ENCODE measurements at regions not wholly inside any gene's neighbourhood (a gene's known extent, or its start where the extent isn't known, plus 50 kb on each side); places are given as distances from the start of the nearest gene placed in this dataset.

DNA sequence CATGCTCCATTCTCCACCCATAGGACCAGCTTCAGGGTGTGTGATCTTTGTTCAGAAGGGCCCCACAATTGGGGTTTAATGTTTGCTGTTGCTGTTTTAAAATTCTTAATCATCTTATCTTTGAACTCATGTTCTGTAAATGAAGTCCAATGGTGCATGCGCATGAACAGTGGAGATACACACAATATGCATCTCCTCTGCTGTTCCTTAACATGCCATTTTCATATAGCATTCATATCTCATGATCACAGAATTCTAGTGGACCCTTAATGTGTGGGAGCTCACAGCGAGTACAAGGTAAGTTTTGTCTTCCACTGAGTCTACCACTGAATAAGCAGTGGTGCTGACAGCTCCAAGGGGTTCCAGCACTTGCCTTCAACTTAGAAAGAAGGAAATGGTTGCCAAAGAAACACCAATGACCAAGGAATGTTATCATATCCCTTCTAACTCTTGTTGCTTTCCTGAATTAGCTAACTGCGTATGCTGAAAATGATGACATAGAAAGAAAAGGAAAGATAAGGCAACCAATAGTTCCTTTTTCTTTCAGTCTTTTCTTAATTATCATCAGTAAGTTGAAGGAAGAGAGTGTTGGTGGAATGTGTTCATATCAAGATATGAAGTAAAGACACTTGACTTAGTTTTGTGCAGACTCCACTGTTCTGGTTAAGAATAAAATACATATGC, 149.3 kb upstream of the FOXN2 start:
- H3K14ac ChIP-seq (ENCODE audit: low read length in 2 of 2) = no peak overlapping the region
- H2AK5ac ChIP-seq (ENCODE audit: low read length, severe bottlenecking) = no peak overlapping the region
- no peak overlapping the region for H3K4me2 ChIP-seq (ENCODE audit: low read length, poor library complexity, severe bottlenecking)
- H2AFZ ChIP-seq (ENCODE audit: low read depth, low read length) = no peak overlapping the region
- H3K79me1 ChIP-seq (replicated peaks; ENCODE audit: low read length, poor library complexity, severe bottlenecking) = no peaks in the 10 kb centered on the region
- H2BK120ac ChIP-seq (ENCODE audit: low read depth, low read length) = no peak overlapping the region
- H3K9ac ChIP-seq (ENCODE audit: low read length) = no peak overlapping the region
- WGBS = 98% methylated on average over 2 of the region's 3 CpGs
- H4K8ac ChIP-seq (ENCODE audit: low read length) = no peak overlapping the region
- H3K27me3 ChIP-seq (ENCODE audit: control insufficient read depth in 1 of 2, insufficient read depth in 1 of 2, low read length in 2 of 2) = no peaks in the 10 kb centered on the region
- no peak overlapping the region for H3K27ac ChIP-seq (ENCODE audit: low read length, poor library complexity, severe bottlenecking)
- H3K4ac ChIP-seq (ENCODE audit: low read depth in 1 of 2, low read length in 2 of 2) = no peak overlapping the region
- no peak overlapping the region for H2BK15ac ChIP-seq (ENCODE audit: low read depth, poor library complexity, severe bottlenecking)
- no peak overlapping the region for H3K4me3 ChIP-seq (ENCODE audit: insufficient read depth in 1 of 2, low read depth in 1 of 2, low read length in 2 of 2)
- no peak overlapping the region for H2BK12ac ChIP-seq (ENCODE audit: low read length in 2 of 2)
- no peak overlapping the region for H4K91ac ChIP-seq (ENCODE audit: low read length)
- no peak overlapping the region for H3K23ac ChIP-seq (ENCODE audit: low read length in 2 of 2)
- no peak overlapping the region for H2BK5ac ChIP-seq (ENCODE audit: low read depth, low read length, poor library complexity, severe bottlenecking)
- no peaks in the 10 kb centered on the region for H3K36me3 ChIP-seq (ENCODE audit: control insufficient read depth in 1 of 2, insufficient read depth in 2 of 2, low read depth in 1 of 2, low read length in 2 of 2)
- H3K4me1 ChIP-seq (ENCODE audit: control insufficient read depth, insufficient read depth, low read depth, low read length) = no peaks in the 10 kb centered on the region
- H3K9me3 ChIP-seq (ENCODE audit: control insufficient read depth, low read length) = peaks cover 4% of the 10 kb centered on the region
- no peak overlapping the region for H3K18ac ChIP-seq (ENCODE audit: low read depth in 1 of 2, low read length in 2 of 2)
- DNase-seq = no peak

DNA sequence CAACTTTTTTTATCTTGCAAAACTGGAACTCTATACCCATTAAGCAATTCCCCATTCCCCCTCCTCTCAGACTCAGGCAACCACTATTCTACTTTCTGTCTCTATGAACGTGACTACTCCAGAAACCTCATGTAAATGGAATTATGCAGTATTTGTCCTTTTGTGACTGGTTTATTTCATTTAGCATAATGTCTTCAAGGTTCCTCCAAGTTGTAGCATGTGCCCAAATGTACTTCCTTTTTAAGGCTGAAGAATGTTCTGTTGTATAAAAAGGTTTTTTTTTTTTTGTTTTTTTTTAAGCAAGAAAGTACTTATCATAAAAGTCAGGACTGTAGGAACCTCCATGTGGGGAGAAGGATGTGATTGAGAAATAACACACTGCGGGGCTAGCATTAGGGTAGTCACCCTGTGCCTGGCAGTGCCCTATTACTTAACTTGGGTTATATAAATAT, 145.3 kb upstream of the FOXN2 start:
- Histone ChIP-seq H3K4me1 (ENCODE audit: control insufficient read depth, insufficient read depth, low read depth, low read length) (no peaks in the 10 kb centered on the region), H2BK120ac (ENCODE audit: low read depth, low read length) (no peak overlapping the region), H2BK12ac (ENCODE audit: low read length in 2 of 2) (no peak overlapping the region), H2AK5ac (ENCODE audit: low read length, severe bottlenecking) (no peak overlapping the region), H3K9ac (ENCODE audit: low read length) (no peak overlapping the region), H4K8ac (ENCODE audit: low read length) (no peak overlapping the region), H3K36me3 (ENCODE audit: control insufficient read depth in 1 of 2, insufficient read depth in 2 of 2, low read depth in 1 of 2, low read length in 2 of 2) (no peaks in the 10 kb centered on the region), H3K79me1 (replicated peaks; ENCODE audit: low read length, poor library complexity, severe bottlenecking) (no peaks in the 10 kb centered on the region), H3K4ac (ENCODE audit: low read depth in 1 of 2, low read length in 2 of 2) (no peak overlapping the region), H2AFZ (ENCODE audit: low read depth, low read length) (no peak overlapping the region), H2BK15ac (ENCODE audit: low read depth, poor library complexity, severe bottlenecking) (no peak overlapping the region), H3K18ac (ENCODE audit: low read depth in 1 of 2, low read length in 2 of 2) (no peak overlapping the region), H3K14ac (ENCODE audit: low read length in 2 of 2) (no peak overlapping the region), H3K27ac (ENCODE audit: low read length, poor library complexity, severe bottlenecking) (no peak overlapping the region), H3K23ac (ENCODE audit: low read length in 2 of 2) (no peak overlapping the region), H3K9me3 (ENCODE audit: control insufficient read depth, low read length) (peaks cover 4% of the 10 kb centered on the region), H2BK5ac (ENCODE audit: low read depth, low read length, poor library complexity, severe bottlenecking) (no peak overlapping the region), H3K4me2 (ENCODE audit: low read length, poor library complexity, severe bottlenecking) (no peak overlapping the region), H3K27me3 (ENCODE audit: control insufficient read depth in 1 of 2, insufficient read depth in 1 of 2, low read length in 2 of 2) (no peaks in the 10 kb centered on the region), H3K4me3 (ENCODE audit: insufficient read depth in 1 of 2, low read depth in 1 of 2, low read length in 2 of 2) (no peak overlapping the region), H4K91ac (ENCODE audit: low read length) (no peak overlapping the region)
- 100% methylated on average over 1 of the region's 2 CpGs for WGBS
- DNase-seq = no peak

DNA sequence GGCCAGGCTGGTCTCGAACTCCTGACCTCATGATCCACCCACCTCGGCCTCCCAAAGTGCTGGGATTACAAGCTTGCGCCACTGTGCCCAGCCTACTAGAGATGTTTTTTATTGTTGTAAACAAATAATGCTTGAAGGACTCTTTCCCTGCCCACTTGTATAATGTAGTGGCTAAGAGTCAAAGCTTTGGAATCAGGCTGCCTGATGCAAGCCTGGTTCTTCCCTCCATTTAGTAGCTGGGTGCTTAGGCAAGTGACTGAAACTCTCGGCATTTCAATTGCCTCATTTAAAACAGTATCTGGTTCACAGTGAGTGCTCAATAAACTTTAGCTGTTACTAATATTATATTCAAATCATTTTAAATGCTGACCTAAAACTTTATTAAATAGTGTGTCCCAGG, 144.2 kb upstream of the FOXN2 start:
- H3K9me3 ChIP-seq (ENCODE audit: control insufficient read depth, low read length) = peaks cover 4% of the 10 kb centered on the region
- no peak overlapping the region for H2BK12ac ChIP-seq (ENCODE audit: low read length in 2 of 2)
- no peaks in the 10 kb centered on the region for H3K79me1 ChIP-seq (replicated peaks; ENCODE audit: low read length, poor library complexity, severe bottlenecking)
- H3K4me2 ChIP-seq (ENCODE audit: low read length, poor library complexity, severe bottlenecking) = no peak overlapping the region
- H3K27me3 ChIP-seq (ENCODE audit: control insufficient read depth in 1 of 2, insufficient read depth in 1 of 2, low read length in 2 of 2) = no peaks in the 10 kb centered on the region
- no peak overlapping the region for H3K9ac ChIP-seq (ENCODE audit: low read length)
- DNase-seq = peak; percentile 92
- no peak overlapping the region for H3K4me3 ChIP-seq (ENCODE audit: insufficient read depth in 1 of 2, low read depth in 1 of 2, low read length in 2 of 2)
- no peak overlapping the region for H2AFZ ChIP-seq (ENCODE audit: low read depth, low read length)
- H4K8ac ChIP-seq (ENCODE audit: low read length) = no peak overlapping the region
- no peaks in the 10 kb centered on the region for H3K36me3 ChIP-seq (ENCODE audit: control insufficient read depth in 1 of 2, insufficient read depth in 2 of 2, low read depth in 1 of 2, low read length in 2 of 2)
- H2BK120ac ChIP-seq (ENCODE audit: low read depth, low read length) = no peak overlapping the region
- H3K18ac ChIP-seq (ENCODE audit: low read depth in 1 of 2, low read length in 2 of 2) = no peak overlapping the region
- H3K14ac ChIP-seq (ENCODE audit: low read length in 2 of 2) = no peak overlapping the region
- no peak overlapping the region for H4K91ac ChIP-seq (ENCODE audit: low read length)
- no peak overlapping the region for H2AK5ac ChIP-seq (ENCODE audit: low read length, severe bottlenecking)
- H2BK5ac ChIP-seq (ENCODE audit: low read depth, low read length, poor library complexity, severe bottlenecking) = no peak overlapping the region
- H3K23ac ChIP-seq (ENCODE audit: low read length in 2 of 2) = no peak overlapping the region
- no peak overlapping the region for H2BK15ac ChIP-seq (ENCODE audit: low read depth, poor library complexity, severe bottlenecking)
- H3K4me1 ChIP-seq (ENCODE audit: control insufficient read depth, insufficient read depth, low read depth, low read length) = no peaks in the 10 kb centered on the region
- no peak overlapping the region for H3K27ac ChIP-seq (ENCODE audit: low read length, poor library complexity, severe bottlenecking)
- no CpG with 5 or more reads among the region's 4 CpGs for WGBS
- H3K4ac ChIP-seq (ENCODE audit: low read depth in 1 of 2, low read length in 2 of 2) = no peak overlapping the region

DNA sequence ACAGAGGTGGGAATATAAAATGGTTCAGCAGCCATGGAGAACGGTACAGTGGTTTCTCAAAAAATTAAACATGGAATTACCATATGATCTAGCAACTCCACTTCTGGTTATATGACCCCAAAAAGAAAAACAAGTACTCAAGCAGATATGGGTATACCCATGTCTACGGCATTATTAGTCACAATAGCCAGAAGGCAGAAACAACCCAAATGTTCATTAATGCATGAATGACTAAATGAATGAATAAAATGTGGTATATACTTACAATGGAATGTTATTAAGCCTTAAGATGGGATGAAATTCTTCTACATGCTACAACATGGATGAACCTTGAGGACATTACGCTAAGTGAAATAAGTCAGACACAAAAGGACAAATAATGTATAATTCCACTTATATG, 141.3 kb upstream of the FOXN2 start:
- Histone ChIP-seq H2BK120ac (ENCODE audit: low read depth, low read length) (no peak overlapping the region), H3K23ac (ENCODE audit: low read length in 2 of 2) (no peak overlapping the region), H3K79me1 (replicated peaks; ENCODE audit: low read length, poor library complexity, severe bottlenecking) (no peaks in the 10 kb centered on the region), H3K36me3 (ENCODE audit: control insufficient read depth in 1 of 2, insufficient read depth in 2 of 2, low read depth in 1 of 2, low read length in 2 of 2) (no peaks in the 10 kb centered on the region), H3K9me3 (ENCODE audit: control insufficient read depth, low read length) (no peaks in the 10 kb centered on the region), H4K91ac (ENCODE audit: low read length) (no peak overlapping the region), H3K27me3 (ENCODE audit: control insufficient read depth in 1 of 2, insufficient read depth in 1 of 2, low read length in 2 of 2) (no peaks in the 10 kb centered on the region), H3K4ac (ENCODE audit: low read depth in 1 of 2, low read length in 2 of 2) (no peak overlapping the region), H2BK12ac (ENCODE audit: low read length in 2 of 2) (no peak overlapping the region), H3K4me3 (ENCODE audit: insufficient read depth in 1 of 2, low read depth in 1 of 2, low read length in 2 of 2) (no peak overlapping the region), H3K18ac (ENCODE audit: low read depth in 1 of 2, low read length in 2 of 2) (no peak overlapping the region), H2BK15ac (ENCODE audit: low read depth, poor library complexity, severe bottlenecking) (no peak overlapping the region), H4K8ac (ENCODE audit: low read length) (no peak overlapping the region), H2AK5ac (ENCODE audit: low read length, severe bottlenecking) (no peak overlapping the region), H3K14ac (ENCODE audit: low read length in 2 of 2) (no peak overlapping the region), H3K4me2 (ENCODE audit: low read length, poor library complexity, severe bottlenecking) (no peak overlapping the region), H3K27ac (ENCODE audit: low read length, poor library complexity, severe bottlenecking) (no peak overlapping the region), H3K9ac (ENCODE audit: low read length) (no peak overlapping the region), H2BK5ac (ENCODE audit: low read depth, low read length, poor library complexity, severe bottlenecking) (no peak overlapping the region), H3K4me1 (ENCODE audit: control insufficient read depth, insufficient read depth, low read depth, low read length) (no peaks in the 10 kb centered on the region), H2AFZ (ENCODE audit: low read depth, low read length) (no peak overlapping the region)
- DNase-seq = no peak
- WGBS = 100% methylated on average over 2 of the region's 3 CpGs

Measured in mesenchymal stem cell (in vitro differentiated cells and primary cell).